GM12892 (cell line): ENCODE measurements at regions not wholly inside any gene's neighbourhood (a gene's known extent, or its start where the extent isn't known, plus 50 kb on each side); places are given as distances from the start of the nearest gene placed in this dataset.

Experiments used
- POLR2A ChIP-seq: IDR thresholded peaks from 2 replicates; pipeline ENCODE4 v1.6.1; 2011; ENCODE audit warnings: low read depth, low read length, control low read depth
- POLR2AphosphoS5 ChIP-seq: IDR thresholded peaks from 2 replicates; pipeline ENCODE4 v1.6.1; 2011; ENCODE audit warnings: low read depth, low read length, control low read depth
- TAF1 ChIP-seq: IDR thresholded peaks from 2 replicates; pipeline ENCODE4 v1.6.1; 2011; ENCODE audit warnings: low read depth, mild to moderate bottlenecking, control low read depth, low read length, borderline replicate concordance

DNA sequence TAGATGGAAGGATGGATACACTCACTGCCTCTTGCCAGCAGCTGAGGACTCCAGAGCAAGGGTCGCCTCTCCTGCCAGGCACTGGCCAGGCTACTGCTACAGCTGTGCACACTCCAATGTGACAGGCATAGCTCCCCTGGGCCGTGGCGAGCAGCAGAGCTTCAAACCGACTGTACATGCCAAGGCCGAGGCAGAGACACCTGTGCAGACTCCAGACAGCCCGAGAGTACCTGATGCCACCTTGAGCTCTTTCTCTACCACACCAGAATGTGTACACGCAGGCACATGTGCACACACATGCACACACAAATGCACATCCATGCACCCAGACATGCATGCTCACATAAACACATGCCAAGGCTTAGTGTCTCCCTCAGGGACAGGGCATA is 508.3 kb upstream of the MYT1L start:
- no peak for TF ChIP-seq POLR2A
- no peak for TF ChIP-seq POLR2AphosphoS5
- no peak for TF ChIP-seq TAF1
